ENCODE measurements at regions not wholly inside any gene's neighbourhood (a gene's known extent, or its start where the extent isn't known, plus 50 kb on each side); places are given as distances from the start of the nearest gene placed in this dataset.

- TF ChIP-seq CTCF (conservative IDR thresholded peaks at IDR 0.05 in 1 of 2, IDR thresholded peaks at IDR 0.05 in 1 of 2; ENCODE audit: low read depth in 1 of 2, low read length in 2 of 2) (no peak), EZH2 (IDR thresholded peaks at IDR 0.05; ENCODE audit: low read length, missing control alignments) (no peak)
- Histone ChIP-seq H3K27ac (ENCODE audit: insufficient read depth, low read length) (no peak overlapping the region), H3K9ac (ENCODE audit: insufficient read depth, low read length) (no peak overlapping the region), H3K4me2 (ENCODE audit: extremely low read depth, insufficient read depth, low read length) (no peak overlapping the region), H3K4me3 (replicated peaks in 1 of 4; ENCODE audit: control extremely low read depth in 1 of 4, insufficient read depth in 1 of 4, low read depth in 3 of 4, low read length in 4 of 4) (no peak overlapping the region), H3K79me2 (ENCODE audit: control insufficient read depth, insufficient read depth, low read length) (no peaks in the 10 kb centered on the region), H2AFZ (ENCODE audit: low read length) (no peak overlapping the region), H4K20me1 (ENCODE audit: control insufficient read depth, extremely low read depth, insufficient read depth, low read length) (no peaks in the 10 kb centered on the region), H3K36me3 (ENCODE audit: control insufficient read depth, insufficient read depth, low read length) (no peaks in the 10 kb centered on the region), H3K27me3 (ENCODE audit: control insufficient read depth, insufficient read depth, low read length) (no peaks in the 10 kb centered on the region), H3K4me1 (ENCODE audit: control insufficient read depth, extremely low read depth, insufficient read depth, low read length) (no peaks in the 10 kb centered on the region), H3K9me3 (ENCODE audit: control insufficient read depth, insufficient read depth, low read depth, low read length) (no peaks in the 10 kb centered on the region)
- DNase-seq (ENCODE audit: low read depth in 2 of 2) = no peak
Observed at GRCh38 chr13:76361868-76362267, 524.3 kb downstream of the KCTD12 start.

- Histone ChIP-seq H3K4me1 (ENCODE audit: control insufficient read depth, extremely low read depth, insufficient read depth, low read length) (no peaks in the 10 kb centered on the region), H3K9me3 (ENCODE audit: control insufficient read depth, insufficient read depth, low read depth, low read length) (no peaks in the 10 kb centered on the region), H3K36me3 (ENCODE audit: control insufficient read depth, insufficient read depth, low read length) (no peaks in the 10 kb centered on the region), H3K4me3 (replicated peaks in 1 of 4; ENCODE audit: control extremely low read depth in 1 of 4, insufficient read depth in 1 of 4, low read depth in 3 of 4, low read length in 4 of 4) (no peak overlapping the region), H2AFZ (ENCODE audit: low read length) (no peak overlapping the region), H3K79me2 (ENCODE audit: control insufficient read depth, insufficient read depth, low read length) (no peaks in the 10 kb centered on the region), H3K9ac (ENCODE audit: insufficient read depth, low read length) (no peak overlapping the region), H4K20me1 (ENCODE audit: control insufficient read depth, extremely low read depth, insufficient read depth, low read length) (no peaks in the 10 kb centered on the region), H3K27ac (ENCODE audit: insufficient read depth, low read length) (no peak overlapping the region), H3K4me2 (ENCODE audit: extremely low read depth, insufficient read depth, low read length) (no peak overlapping the region), H3K27me3 (ENCODE audit: control insufficient read depth, insufficient read depth, low read length) (no peaks in the 10 kb centered on the region)
- no peak for DNase-seq (ENCODE audit: low read depth in 2 of 2)
- TF ChIP-seq EZH2 (IDR thresholded peaks at IDR 0.05; ENCODE audit: low read length, missing control alignments) (no peak), CTCF (conservative IDR thresholded peaks at IDR 0.05 in 1 of 2, IDR thresholded peaks at IDR 0.05 in 1 of 2; ENCODE audit: low read depth in 1 of 2, low read length in 2 of 2) (no peak)
Observed at GRCh38 chr13:76351541-76352229, 534.5 kb downstream of the KCTD12 start.

- no peak overlapping the region for H3K4me2 ChIP-seq (ENCODE audit: extremely low read depth, insufficient read depth, low read length)
- DNase-seq (ENCODE audit: low read depth in 2 of 2) = peak in 1 of 2 donors; percentile 69
Observed at GRCh38 chr13:76350399-76350798, 535.8 kb downstream of the KCTD12 start.

More at GRCh38 chr13:76350399-76350798, 535.8 kb downstream of the KCTD12 start:
- TF ChIP-seq EZH2 (IDR thresholded peaks at IDR 0.05; ENCODE audit: low read length, missing control alignments) (no peak), CTCF (conservative IDR thresholded peaks at IDR 0.05 in 1 of 2, IDR thresholded peaks at IDR 0.05 in 1 of 2; ENCODE audit: low read depth in 1 of 2, low read length in 2 of 2) (no peak)
- Histone ChIP-seq H4K20me1 (ENCODE audit: control insufficient read depth, extremely low read depth, insufficient read depth, low read length) (no peaks in the 10 kb centered on the region), H3K79me2 (ENCODE audit: control insufficient read depth, insufficient read depth, low read length) (no peaks in the 10 kb centered on the region), H3K36me3 (ENCODE audit: control insufficient read depth, insufficient read depth, low read length) (no peaks in the 10 kb centered on the region), H3K9me3 (ENCODE audit: control insufficient read depth, insufficient read depth, low read depth, low read length) (no peaks in the 10 kb centered on the region), H3K4me3 (replicated peaks in 1 of 4; ENCODE audit: control extremely low read depth in 1 of 4, insufficient read depth in 1 of 4, low read depth in 3 of 4, low read length in 4 of 4) (no peak overlapping the region), H3K27me3 (ENCODE audit: control insufficient read depth, insufficient read depth, low read length) (no peaks in the 10 kb centered on the region), H3K4me1 (ENCODE audit: control insufficient read depth, extremely low read depth, insufficient read depth, low read length) (no peaks in the 10 kb centered on the region), H3K27ac (ENCODE audit: insufficient read depth, low read length) (no peak overlapping the region), H3K9ac (ENCODE audit: insufficient read depth, low read length) (no peak overlapping the region), H2AFZ (ENCODE audit: low read length) (no peak overlapping the region)

Measured in fibroblast of lung (primary cell).